CD4-positive, alpha-beta T cell treated with Interleukin-4 for 1 hour (primary cell): ENCODE measurements at regions not wholly inside any gene's neighbourhood (a gene's known extent, or its start where the extent isn't known, plus 50 kb on each side); places are given as distances from the start of the nearest gene placed in this dataset.
"Not testable (repeated sequence)": the region's sequence is repeated elsewhere in the genome, so short reads cannot be mapped to it uniquely, and the experiment has no call there.

Experiments used
- DNase-seq, 2 donors: peaks; one replicate each; pipeline ENCODE4 v3.0.0-alpha.2; 2020 to 2022

- DNase-seq = no peak
These were observed 382.7 kb downstream of the THBS2 start for GRCh38 chr6:168870982-168871381.

- no peak for DNase-seq
These were observed 386.2 kb downstream of the THBS2 start for GRCh38 chr6:168867247-168868102.

- no peak for DNase-seq
These were observed 387.1 kb downstream of the THBS2 start for GRCh38 chr6:168866534-168866933.

GRCh38 chr6:168865522-168865921 is 388.1 kb downstream of the THBS2 start:
- DNase-seq = no peak

GRCh38 chr6:168864541-168865460 is 388.8 kb downstream of the THBS2 start:
- DNase-seq = no peak

- DNase-seq = no peak
These were observed 390.2 kb downstream of the THBS2 start for GRCh38 chr6:168863467-168863866.

- DNase-seq = no peak
These were observed 391.2 kb downstream of the THBS2 start for GRCh38 chr6:168862346-168862980.

GRCh38 chr6:168860987-168861386 is 392.7 kb downstream of the THBS2 start:
- no peak for DNase-seq

- DNase-seq = no peak
These were observed 393.3 kb downstream of the THBS2 start for GRCh38 chr6:168860341-168860740.

- no peak for DNase-seq
These were observed 394.7 kb downstream of the THBS2 start for GRCh38 chr6:168858926-168859325.

GRCh38 chr6:168856914-168857313 is 396.7 kb downstream of the THBS2 start:
- DNase-seq = no peak

- DNase-seq = no peak
These were observed 401.2 kb downstream of the THBS2 start for GRCh38 chr6:168852376-168852884.

GRCh38 chr6:168851460-168852375 is 401.9 kb downstream of the THBS2 start:
- DNase-seq = peak in 1 of 2 donors; percentile 8

GRCh38 chr6:168850027-168850736 is 403.5 kb downstream of the THBS2 start:
- peak in 1 of 2 donors; percentile 1 for DNase-seq

- DNase-seq = no peak
These were observed 404.2 kb downstream of the THBS2 start for GRCh38 chr6:168849459-168849858.

GRCh38 chr6:168848797-168849196 is 404.8 kb downstream of the THBS2 start:
- no peak for DNase-seq

- DNase-seq = no peak
These were observed 404.0 kb downstream of the SMOC2 start for GRCh38 chr6:168844821-168845609.

- not testable (repeated sequence) for DNase-seq
These were observed 401.7 kb downstream of the SMOC2 start for GRCh38 chr6:168842632-168843212.

- no peak for DNase-seq
These were observed 400.8 kb downstream of the SMOC2 start for GRCh38 chr6:168841609-168842278.
